NOMO-1 (cell line): ENCODE measurements at regions not wholly inside any gene's neighbourhood (a gene's known extent, or its start where the extent isn't known, plus 50 kb on each side); places are given as distances from the start of the nearest gene placed in this dataset.
"Not testable (repeated sequence)": the region's sequence is repeated elsewhere in the genome, so short reads cannot be mapped to it uniquely, and the experiment has no call there.

Experiments used
- DNase-seq, 2 experiments: peaks; one replicate each; lab custom pipeline; 2025; ENCODE audit not compliant: unreplicated experiment in 2 of 2; lab: John Stamatoyannopoulos, UW

- no peak for DNase-seq
These were observed 61.5 kb upstream of the FAM241A start for GRCh38 chr4:112083587-112084347.

GRCh38 chr4:112085156-112086035, 59.9 kb upstream of the FAM241A start:
- DNase-seq: peak; percentile 80 to 95

GRCh38 chr4:112086036-112086434, 59.2 kb upstream of the FAM241A start:
- no peak for DNase-seq

GRCh38 chr4:112086661-112087060, 58.6 kb upstream of the FAM241A start:
- not testable (repeated sequence) for DNase-seq

- not testable (repeated sequence) for DNase-seq
These were observed 52.9 kb upstream of the FAM241A start for GRCh38 chr4:112092330-112092729.

- DNase-seq: no peak
These were observed 51.5 kb upstream of the FAM241A start for GRCh38 chr4:112093636-112094202.

GRCh38 chr4:112094330-112094729, 50.9 kb upstream of the FAM241A start:
- no peak for DNase-seq
